GM23248 (cell line): ENCODE measurements at regions not wholly inside any gene's neighbourhood (a gene's known extent, or its start where the extent isn't known, plus 50 kb on each side); places are given as distances from the start of the nearest gene placed in this dataset.

Experiments
- DNase-seq: peaks from one replicate; pipeline ENCODE4 v3.0.0-alpha.2; 2015
- H2AFZ ChIP-seq: fragments of 200-600 bp; sonication (generic); 2 replicates; pipeline ENCODE4 v1.6.1; 2016; ENCODE audit warnings: antibody characterized with exemption
- H3F3A ChIP-seq: fragments of 200-600 bp; sonication (generic); 2 replicates; pipeline ENCODE4 v1.6.1; 2016; ENCODE audit warnings: mild to moderate bottlenecking, antibody characterized with exemption, mixed run types; ENCODE audit not compliant: insufficient read depth
- H3K27ac ChIP-seq: fragments of 200-600 bp; sonication (generic); 2 replicates; pipeline ENCODE4 v1.5.1; 2016; ENCODE audit warnings: mild to moderate bottlenecking
- H3K27me3 ChIP-seq: fragments of 200-600 bp; sonication (generic); replicated peaks from 2 replicates; pipeline ENCODE4 v1.6.1; 2016; ENCODE audit warnings: mild to moderate bottlenecking; ENCODE audit not compliant: insufficient read depth
- H3K36me3 ChIP-seq: fragments of 200-600 bp; sonication (generic); 2 replicates; pipeline ENCODE4 v1.6.1; 2016; ENCODE audit warnings: low read depth, mild to moderate bottlenecking
- H3K4me1 ChIP-seq: fragments of 200-600 bp; sonication (generic); 2 replicates; pipeline ENCODE4 v1.6.1; 2016; ENCODE audit warnings: mild to moderate bottlenecking; ENCODE audit not compliant: insufficient read depth
- H3K4me2 ChIP-seq: fragments of 200-600 bp; sonication (generic); one replicate; pipeline ENCODE4 v1.6.1; 2016; ENCODE audit warnings: mild to moderate bottlenecking; ENCODE audit not compliant: unreplicated experiment
- H3K4me3 ChIP-seq: fragments of 200-600 bp; sonication (generic); 2 replicates; pipeline ENCODE4 v1.5.1; 2016; ENCODE audit warnings: mild to moderate bottlenecking
- H3K79me2 ChIP-seq: fragments of 200-600 bp; sonication (generic); 2 replicates; pipeline ENCODE4 v1.6.1; 2016; ENCODE audit warnings: mild to moderate bottlenecking; ENCODE audit not compliant: insufficient read depth
- H3K9ac ChIP-seq: fragments of 200-600 bp; sonication (generic); 2 replicates; pipeline ENCODE4 v1.6.1; 2016; ENCODE audit warnings: mild to moderate bottlenecking
- H3K9me2 ChIP-seq: fragments of 200-600 bp; sonication (generic); 2 replicates; pipeline ENCODE4 v1.6.1; 2016; ENCODE audit warnings: mixed run types, mild to moderate bottlenecking, moderate library complexity; ENCODE audit not compliant: insufficient read depth
- H3K9me3 ChIP-seq: fragments of 200-600 bp; sonication (generic); one replicate; pipeline ENCODE4 v1.6.1; 2017; ENCODE audit warnings: low read depth
- H4K20me1 ChIP-seq: fragments of 200-600 bp; sonication (generic); 2 replicates; pipeline ENCODE4 v1.6.0; 2016; ENCODE audit not compliant: insufficient read depth
- EZH2 ChIP-seq: fragments of 200-600 bp; sonication (generic); IDR thresholded peaks from 2 replicates; pipeline ENCODE4 v1.6.1; 2018; ENCODE audit warnings: antibody characterized with exemption, mild to moderate bottlenecking; ENCODE audit not compliant: insufficient read depth, poor library complexity, severe bottlenecking
- EZH2phosphoT487 ChIP-seq: fragments of 200-600 bp; sonication (generic); IDR thresholded peaks from 2 replicates; pipeline ENCODE4 v1.6.1; 2018; ENCODE audit warnings: antibody characterized with exemption, moderate library complexity, mild to moderate bottlenecking, low read depth; ENCODE audit not compliant: insufficient read depth
- WGBS, 2 experiments: methylation state at CpG; one replicate each; pipeline ENCODE4 v1.1.6; 2015 to 2017; ENCODE audit warnings: low lambda C conversion rate in 2 of 2, low coverage in 1 of 2; ENCODE audit errors: missing lambda C conversion rate in 2 of 2; 5-methylcytosine and 5-hydroxymethylcytosine counted together
- in situ Hi-C: fragments of 300-500 bp; cut with MboI; formaldehyde crosslinking; loops from 2 replicates; pipeline ENCODE4 v1.15.0; 2020

GRCh38 chr5:26761446-26761845 is 276.9 kb downstream of the CDH9 start:
- WGBS, 2 experiments = 40 to 46% methylated on average over 4 of the region's 4 CpGs
- in situ Hi-C loops = no loop called here

GRCh38 chr5:26761045-26761444 is 277.3 kb downstream of the CDH9 start:
- no peak for DNase-seq
- Histone ChIP-seq H3K4me3 (no peak overlapping the region), H3K4me1 (no peaks in the 10 kb centered on the region), H3K27ac (no peak overlapping the region), H3K9me3 (no peaks in the 10 kb centered on the region), H4K20me1 (no peaks in the 10 kb centered on the region), H3K4me2 (no peak overlapping the region), H3K9ac (no peak overlapping the region), H2AFZ (no peak overlapping the region), H3F3A (no peaks in the 10 kb centered on the region), H3K27me3 (no peaks in the 10 kb centered on the region), H3K79me2 (no peaks in the 10 kb centered on the region), H3K9me2 (no peaks in the 10 kb centered on the region), H3K36me3 (no peaks in the 10 kb centered on the region)
- TF ChIP-seq EZH2phosphoT487 (no peak), EZH2 (no peak)
- in situ Hi-C loops = no loop called here
- whole genome bisulfite sequencing, 2 experiments = 38 to 43% methylated on average over 7 of the region's 7 CpGs

More at GRCh38 chr5:26761446-26761845, 276.9 kb downstream of the CDH9 start:
- Histone ChIP-seq H2AFZ (no peak overlapping the region), H3K79me2 (no peaks in the 10 kb centered on the region), H4K20me1 (no peaks in the 10 kb centered on the region), H3K9me2 (no peaks in the 10 kb centered on the region), H3K27ac (no peak overlapping the region), H3K4me2 (no peak overlapping the region), H3K4me3 (no peak overlapping the region), H3K27me3 (no peaks in the 10 kb centered on the region), H3K36me3 (no peaks in the 10 kb centered on the region), H3F3A (no peaks in the 10 kb centered on the region), H3K9ac (no peak overlapping the region), H3K4me1 (no peaks in the 10 kb centered on the region), H3K9me3 (no peaks in the 10 kb centered on the region)
- no peak for DNase-seq
- no peak for TF ChIP-seq EZH2phosphoT487
- TF ChIP-seq EZH2 = no peak

- no peaks in the 10 kb centered on the region for H4K20me1 ChIP-seq
- H3K9ac ChIP-seq = no peak overlapping the region
- in situ Hi-C loops = no loop called here
- no peaks in the 10 kb centered on the region for H3F3A ChIP-seq
- H2AFZ ChIP-seq = no peak overlapping the region
- H3K4me1 ChIP-seq = no peaks in the 10 kb centered on the region
- no peaks in the 10 kb centered on the region for H3K9me3 ChIP-seq
- no peak overlapping the region for H3K4me3 ChIP-seq
- H3K27ac ChIP-seq = no peak overlapping the region
- TF ChIP-seq EZH2 (no peak), EZH2phosphoT487 (no peak)
- no peaks in the 10 kb centered on the region for H3K27me3 ChIP-seq
- 44 to 50% methylated on average over 2 of the region's 2 CpGs for WGBS, 2 experiments
- no peak overlapping the region for H3K4me2 ChIP-seq
- H3K79me2 ChIP-seq = no peaks in the 10 kb centered on the region
- H3K9me2 ChIP-seq = no peaks in the 10 kb centered on the region
- DNase-seq = no peak
- H3K36me3 ChIP-seq = no peaks in the 10 kb centered on the region
Observed at GRCh38 chr5:26757941-26758340, 280.4 kb downstream of the CDH9 start.

GRCh38 chr5:26749829-26750228 is 288.6 kb downstream of the CDH9 start:
- in situ Hi-C loops = no loop called here
- H3K4me1 ChIP-seq = no peaks in the 10 kb centered on the region

GRCh38 chr5:26740182-26740581 is 298.2 kb downstream of the CDH9 start:
- no peak for DNase-seq
- in situ Hi-C loops = no loop called here
- no peaks in the 10 kb centered on the region for H3F3A ChIP-seq
- H3K27ac ChIP-seq = no peak overlapping the region
- no peaks in the 10 kb centered on the region for H4K20me1 ChIP-seq
- TF ChIP-seq EZH2phosphoT487 (no peak), EZH2 (no peak)
- H3K9ac ChIP-seq = no peak overlapping the region
- no peak overlapping the region for H3K4me3 ChIP-seq
- H3K4me1 ChIP-seq = no peaks in the 10 kb centered on the region
- no peak overlapping the region for H3K4me2 ChIP-seq
- no peaks in the 10 kb centered on the region for H3K9me2 ChIP-seq
- no peaks in the 10 kb centered on the region for H3K79me2 ChIP-seq
- H2AFZ ChIP-seq = no peak overlapping the region
- H3K27me3 ChIP-seq = no peaks in the 10 kb centered on the region
- no peaks in the 10 kb centered on the region for H3K36me3 ChIP-seq
- peaks cover 6% of the 10 kb centered on the region for H3K9me3 ChIP-seq

More at GRCh38 chr5:26749829-26750228, 288.6 kb downstream of the CDH9 start:
- no peaks in the 10 kb centered on the region for H3K27me3 ChIP-seq
- H3K9ac ChIP-seq = no peak overlapping the region
- no peak for DNase-seq
- TF ChIP-seq EZH2 (no peak), EZH2phosphoT487 (no peak)
- H3K36me3 ChIP-seq = no peaks in the 10 kb centered on the region
- 3 to 17% methylated on average over 1 of the region's 1 CpG for WGBS, 2 experiments
- no peaks in the 10 kb centered on the region for H3K9me2 ChIP-seq
- no peaks in the 10 kb centered on the region for H3K9me3 ChIP-seq
- no peak overlapping the region for H3K4me2 ChIP-seq
- no peak overlapping the region for H2AFZ ChIP-seq
- H3K79me2 ChIP-seq = no peaks in the 10 kb centered on the region
- no peaks in the 10 kb centered on the region for H4K20me1 ChIP-seq
- H3F3A ChIP-seq = no peaks in the 10 kb centered on the region
- H3K4me3 ChIP-seq = no peak overlapping the region
- no peak overlapping the region for H3K27ac ChIP-seq
